SK-N-MC (cell line): ENCODE measurements at regions not wholly inside any gene's neighbourhood (a gene's known extent, or its start where the extent isn't known, plus 50 kb on each side); places are given as distances from the start of the nearest gene placed in this dataset.
"Not testable (repeated sequence)": the region's sequence is repeated elsewhere in the genome, so short reads cannot be mapped to it uniquely, and the experiment has no call there.

Experiments used
- EZH2 ChIP-seq: fragments of 200-600 bp; sonication (generic); IDR thresholded peaks from one replicate; pipeline ENCODE4 v1.6.1; 2017; ENCODE audit warnings: antibody characterized with exemption
- FOXP2 ChIP-seq: optimal IDR thresholded peaks from 2 replicates; pipeline ENCODE3; 2011; ENCODE audit warnings: mild to moderate bottlenecking, moderate library complexity; ENCODE audit not compliant: insufficient read depth; ENCODE audit errors: extremely low read length, control extremely low read depth
- POLR2AphosphoS5 ChIP-seq: IDR thresholded peaks from 2 replicates; pipeline ENCODE4 v1.6.1; 2012; ENCODE audit warnings: mild to moderate bottlenecking, low read depth, low read length, borderline replicate concordance

DNA sequence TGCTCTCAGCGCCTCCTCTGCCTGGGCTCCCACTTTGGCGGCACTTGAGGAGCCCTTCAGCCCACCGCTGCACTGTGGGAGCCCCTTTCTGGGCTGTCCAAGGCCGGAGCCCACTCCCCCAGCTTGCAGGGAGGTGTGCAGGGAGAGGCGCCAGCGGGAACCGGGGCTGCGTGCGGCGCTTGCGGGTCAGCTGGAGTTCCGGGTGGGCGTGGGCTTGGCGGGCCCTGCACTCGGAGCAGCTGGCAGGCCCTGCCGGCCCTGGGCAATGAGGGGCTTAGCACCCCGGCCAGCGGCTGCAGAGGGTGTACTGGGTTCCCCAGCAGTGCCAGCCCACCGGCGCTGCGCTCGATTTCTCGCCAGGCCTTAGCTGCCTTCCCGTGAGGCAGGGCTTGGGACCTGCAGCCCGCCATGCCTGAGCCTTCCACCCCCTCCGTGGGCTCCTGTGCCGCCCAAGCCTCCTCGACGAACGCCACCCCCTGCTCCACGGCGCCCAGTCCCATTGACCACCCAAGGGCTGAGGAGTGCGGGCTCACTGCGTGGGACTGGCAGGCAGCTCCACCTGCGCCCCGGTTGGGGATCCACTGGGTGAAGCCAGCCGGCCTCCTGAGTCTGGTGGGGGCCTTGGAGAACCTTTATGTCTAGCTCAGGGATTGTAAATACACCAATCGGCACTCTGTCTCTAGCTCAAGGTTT lies 122.3 kb downstream of the FSCB start:
- not testable (repeated sequence) for TF ChIP-seq EZH2, POLR2AphosphoS5, FOXP2
